ENCODE measurements at regions not wholly inside any gene's neighbourhood (a gene's known extent, or its start where the extent isn't known, plus 50 kb on each side); places are given as distances from the start of the nearest gene placed in this dataset.

- TF ChIP-seq EZH2 (IDR thresholded peaks at IDR 0.05; ENCODE audit: insufficient read depth, low read length) = no peak
- TF ChIP-seq, protein P1, sequence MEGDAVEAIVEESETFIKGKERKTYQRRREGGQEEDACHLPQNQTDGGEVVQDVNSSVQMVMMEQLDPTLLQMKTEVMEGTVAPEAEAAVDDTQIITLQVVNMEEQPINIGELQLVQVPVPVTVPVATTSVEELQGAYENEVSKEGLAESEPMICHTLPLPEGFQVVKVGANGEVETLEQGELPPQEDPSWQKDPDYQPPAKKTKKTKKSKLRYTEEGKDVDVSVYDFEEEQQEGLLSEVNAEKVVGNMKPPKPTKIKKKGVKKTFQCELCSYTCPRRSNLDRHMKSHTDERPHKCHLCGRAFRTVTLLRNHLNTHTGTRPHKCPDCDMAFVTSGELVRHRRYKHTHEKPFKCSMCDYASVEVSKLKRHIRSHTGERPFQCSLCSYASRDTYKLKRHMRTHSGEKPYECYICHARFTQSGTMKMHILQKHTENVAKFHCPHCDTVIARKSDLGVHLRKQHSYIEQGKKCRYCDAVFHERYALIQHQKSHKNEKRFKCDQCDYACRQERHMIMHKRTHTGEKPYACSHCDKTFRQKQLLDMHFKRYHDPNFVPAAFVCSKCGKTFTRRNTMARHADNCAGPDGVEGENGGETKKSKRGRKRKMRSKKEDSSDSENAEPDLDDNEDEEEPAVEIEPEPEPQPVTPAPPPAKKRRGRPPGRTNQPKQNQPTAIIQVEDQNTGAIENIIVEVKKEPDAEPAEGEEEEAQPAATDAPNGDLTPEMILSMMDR (IDR thresholded peaks at IDR 0.05; ENCODE audit: insufficient read depth, low read depth, low read length) = no peak
These were observed 226.9 kb downstream of the VAPA start for GRCh38 chr18:10140461-10141282.

Data from astrocyte (in vitro differentiated cells and primary cell).